Activated naive CD8-positive, alpha-beta T cell treated with anti-CD3 and anti-CD28 coated beads, Interleukin-2, amount 50 U/mL, for 24 hours (primary cell): ENCODE measurements at regions not wholly inside any gene's neighbourhood (a gene's known extent, or its start where the extent isn't known, plus 50 kb on each side); places are given as distances from the start of the nearest gene placed in this dataset.

Experiments used
- ATAC-seq: fragments of 150-1000 bp; cut with Tn5 transposase; one replicate; pipeline ENCODE4 v1.10.0; 2021
- DNase-seq: peaks from one replicate; pipeline ENCODE4 v3.0.0; 2021
- H3K27ac Mint-ChIP-seq: one replicate; pipeline ENCODE4 v1.8.0; 2021; ENCODE audit warnings: mild to moderate bottlenecking, mixed read lengths
- H3K27me3 Mint-ChIP-seq: one replicate; pipeline ENCODE4 v1.8.0; 2021; ENCODE audit warnings: mixed read lengths
- H3K36me3 Mint-ChIP-seq: one replicate; pipeline ENCODE4 v1.8.0; 2021; ENCODE audit warnings: low read depth, mixed read lengths
- H3K4me1 Mint-ChIP-seq: one replicate; pipeline ENCODE4 v1.8.0; 2021; ENCODE audit warnings: mixed read lengths
- H3K4me3 Mint-ChIP-seq: one replicate; pipeline ENCODE4 v1.8.0; 2021; ENCODE audit warnings: mild to moderate bottlenecking, moderate library complexity, mixed read lengths
- H3K9me3 Mint-ChIP-seq: one replicate; pipeline ENCODE4 v1.8.0; 2021; ENCODE audit warnings: mixed read lengths

DNA sequence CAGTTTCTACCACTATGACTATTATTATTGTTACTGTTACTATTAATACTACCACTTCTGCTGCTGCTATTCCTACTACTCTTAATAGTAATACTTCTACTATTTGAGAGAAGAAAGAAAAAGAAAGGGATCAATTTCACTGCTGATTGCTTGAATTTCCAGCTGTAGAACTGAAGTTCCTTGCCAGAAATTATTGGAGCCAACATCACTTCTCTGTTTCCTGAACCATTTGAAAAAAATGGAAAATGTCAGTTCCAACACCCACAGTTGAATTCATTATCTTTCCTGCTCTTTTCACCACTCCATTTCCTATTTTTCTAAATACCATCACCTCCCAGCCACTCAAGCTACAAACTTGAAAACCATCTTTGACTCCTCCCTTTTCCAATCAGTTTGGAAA is 54.1 kb upstream of the PIK3C2G start:
- no peak for DNase-seq
- Mint-ChIP-seq H3K36me3 (no peaks in the 10 kb centered on the region), H3K4me3 (no peak overlapping the region), H3K9me3 (no peaks in the 10 kb centered on the region), H3K27me3 (no peaks in the 10 kb centered on the region), H3K27ac (no peak overlapping the region), H3K4me1 (no peaks in the 10 kb centered on the region)
- no peak for ATAC-seq

DNA sequence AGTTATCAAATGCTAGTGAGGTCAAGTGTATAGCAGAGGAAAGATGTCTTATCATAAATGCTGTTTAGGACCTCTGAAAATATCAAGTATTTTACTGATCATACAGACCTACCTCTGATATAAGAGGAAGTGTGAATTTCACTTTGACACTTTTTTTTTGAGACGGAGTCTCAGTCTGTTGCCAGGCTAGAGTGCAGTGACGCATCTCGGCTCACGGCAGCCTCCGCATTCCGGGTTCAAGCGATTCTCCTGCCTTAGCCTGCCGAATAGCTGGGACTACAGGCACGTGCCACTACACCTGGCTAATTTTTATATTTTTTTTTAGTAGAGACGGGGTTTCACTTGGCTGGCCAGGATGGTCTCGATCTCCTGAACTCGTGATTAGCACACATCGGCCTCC is 55.1 kb upstream of the PIK3C2G start:
- no peaks in the 10 kb centered on the region for H3K9me3 Mint-ChIP-seq
- H3K4me3 Mint-ChIP-seq, result no peak overlapping the region
- ATAC-seq (no peak), DNase-seq (no peak)
- no peaks in the 10 kb centered on the region for H3K36me3 Mint-ChIP-seq
- H3K4me1 Mint-ChIP-seq, result no peaks in the 10 kb centered on the region
- H3K27ac Mint-ChIP-seq, result no peak overlapping the region
- no peaks in the 10 kb centered on the region for H3K27me3 Mint-ChIP-seq

DNA sequence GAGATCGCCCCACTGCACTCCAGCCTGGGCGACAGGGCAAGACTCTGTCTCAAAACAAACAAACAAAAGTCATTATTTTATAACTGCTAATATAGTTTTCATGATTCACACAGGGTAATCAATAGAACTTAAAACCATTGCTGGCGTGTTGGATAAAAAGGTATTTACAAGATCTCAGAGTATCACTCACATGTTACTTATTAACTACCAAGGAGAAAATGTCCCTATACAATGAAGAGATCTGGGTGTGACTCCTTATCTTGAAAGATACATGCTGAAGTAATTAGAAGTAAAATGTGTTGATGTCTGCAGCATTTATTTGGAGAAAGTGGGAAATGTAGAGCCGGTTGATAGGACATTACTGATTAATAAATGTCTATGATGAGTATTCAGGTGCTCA is 57.3 kb upstream of the PIK3C2G start:
- Mint-ChIP-seq H3K9me3 (no peaks in the 10 kb centered on the region), H3K27me3 (no peaks in the 10 kb centered on the region), H3K4me1 (no peaks in the 10 kb centered on the region), H3K36me3 (no peaks in the 10 kb centered on the region), H3K4me3 (no peak overlapping the region), H3K27ac (no peak overlapping the region)
- DNase-seq (no peak), ATAC-seq (no peak)

DNA sequence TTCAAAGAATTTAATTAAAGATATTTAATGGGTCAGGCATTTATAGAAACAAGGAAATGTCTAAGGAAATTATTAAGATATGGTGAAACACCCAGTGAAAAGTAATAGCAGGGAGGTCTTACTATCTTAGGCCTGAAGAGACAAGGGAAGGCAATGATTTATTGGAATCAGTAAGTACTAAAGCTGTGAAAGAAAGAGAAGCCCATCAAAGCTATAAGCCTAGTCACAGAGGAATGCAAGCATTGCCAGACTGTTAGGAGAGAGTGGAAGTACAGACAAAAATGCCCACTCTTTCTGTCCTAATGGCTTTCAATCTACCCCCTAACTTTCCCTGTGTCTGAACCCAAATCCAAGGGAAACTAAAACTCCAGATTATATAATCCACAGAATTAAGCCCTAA is 69.2 kb upstream of the PIK3C2G start:
- Mint-ChIP-seq H3K9me3 (no peaks in the 10 kb centered on the region), H3K27me3 (no peaks in the 10 kb centered on the region), H3K4me3 (no peak overlapping the region), H3K36me3 (no peaks in the 10 kb centered on the region), H3K27ac (no peak overlapping the region), H3K4me1 (no peaks in the 10 kb centered on the region)
- ATAC-seq, result no peak
- no peak for DNase-seq

DNA sequence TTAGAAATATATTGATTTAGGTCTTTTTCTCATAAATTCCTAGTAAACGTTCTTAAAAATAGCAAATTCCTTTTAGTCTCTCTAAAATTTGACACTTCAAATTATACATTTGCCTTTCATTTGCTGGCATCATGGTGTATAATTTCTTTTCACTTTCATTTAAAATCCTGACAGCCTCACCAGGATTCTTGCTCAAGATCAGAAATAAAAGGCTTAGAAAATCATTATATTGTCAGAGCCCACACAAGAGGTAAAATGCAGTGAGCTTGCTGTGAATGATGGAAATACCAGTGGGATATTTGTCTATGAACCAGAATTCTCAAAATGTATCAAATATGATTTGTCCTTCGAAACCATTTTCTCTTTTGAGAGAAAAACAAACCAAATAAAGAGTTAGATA is 78.2 kb upstream of the PIK3C2G start:
- H3K4me1 Mint-ChIP-seq, result no peaks in the 10 kb centered on the region
- no peaks in the 10 kb centered on the region for H3K27me3 Mint-ChIP-seq
- no peak overlapping the region for H3K4me3 Mint-ChIP-seq
- ATAC-seq (no peak), DNase-seq (no peak)
- H3K9me3 Mint-ChIP-seq, result peaks cover 10% of the 10 kb centered on the region
- H3K27ac Mint-ChIP-seq, result no peak overlapping the region
- no peaks in the 10 kb centered on the region for H3K36me3 Mint-ChIP-seq

DNA sequence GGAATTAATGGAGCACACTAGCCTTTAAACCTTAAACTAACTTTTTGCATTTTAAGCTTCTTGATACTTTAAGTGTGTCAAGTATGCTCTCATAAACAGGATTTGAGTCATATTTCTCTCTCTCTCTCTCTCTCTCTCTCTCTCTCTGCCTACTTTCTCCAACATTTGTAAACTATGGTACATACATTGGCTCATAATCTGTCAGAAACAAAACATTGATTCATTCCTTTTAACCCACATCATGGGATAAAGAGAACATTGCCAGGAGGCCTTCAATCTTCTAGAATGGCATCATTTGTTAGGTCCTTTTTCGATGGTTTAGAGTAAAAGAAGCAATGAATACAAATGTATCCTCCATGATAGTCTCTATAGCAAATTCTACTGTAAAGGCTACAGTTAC is 81.6 kb upstream of the RERGL start:
- no peak overlapping the region for H3K4me3 Mint-ChIP-seq
- no peaks in the 10 kb centered on the region for H3K36me3 Mint-ChIP-seq
- no peak overlapping the region for H3K27ac Mint-ChIP-seq
- ATAC-seq, result no peak
- H3K9me3 Mint-ChIP-seq, result peaks cover 18% of the 10 kb centered on the region
- H3K4me1 Mint-ChIP-seq, result no peaks in the 10 kb centered on the region
- DNase-seq, result no peak
- H3K27me3 Mint-ChIP-seq, result no peaks in the 10 kb centered on the region

DNA sequence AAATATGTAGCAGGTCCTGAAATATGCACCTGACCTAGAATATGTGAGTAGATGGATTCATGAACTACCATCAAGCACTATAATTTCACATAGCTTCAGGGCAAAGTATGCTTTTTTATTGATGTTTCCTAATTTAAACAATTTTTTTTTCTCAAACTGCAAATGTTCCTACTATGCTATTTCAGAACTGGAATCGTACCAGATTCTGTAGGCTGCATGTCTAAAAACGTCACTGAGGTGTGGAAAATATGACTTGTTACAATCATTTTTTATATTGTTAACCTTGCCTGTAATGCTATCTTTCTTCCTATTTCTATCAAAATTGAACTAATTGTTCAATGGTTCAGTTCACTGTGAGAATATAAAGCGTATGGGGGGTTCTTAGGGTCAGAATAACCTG is 78.0 kb upstream of the RERGL start:
- Mint-ChIP-seq H3K36me3 (no peaks in the 10 kb centered on the region), H3K4me1 (peaks cover 8% of the 10 kb centered on the region), H3K27me3 (no peaks in the 10 kb centered on the region), H3K9me3 (peaks cover 10% of the 10 kb centered on the region), H3K27ac (no peak overlapping the region), H3K4me3 (no peak overlapping the region)
- no peak for DNase-seq
- ATAC-seq, result no peak

DNA sequence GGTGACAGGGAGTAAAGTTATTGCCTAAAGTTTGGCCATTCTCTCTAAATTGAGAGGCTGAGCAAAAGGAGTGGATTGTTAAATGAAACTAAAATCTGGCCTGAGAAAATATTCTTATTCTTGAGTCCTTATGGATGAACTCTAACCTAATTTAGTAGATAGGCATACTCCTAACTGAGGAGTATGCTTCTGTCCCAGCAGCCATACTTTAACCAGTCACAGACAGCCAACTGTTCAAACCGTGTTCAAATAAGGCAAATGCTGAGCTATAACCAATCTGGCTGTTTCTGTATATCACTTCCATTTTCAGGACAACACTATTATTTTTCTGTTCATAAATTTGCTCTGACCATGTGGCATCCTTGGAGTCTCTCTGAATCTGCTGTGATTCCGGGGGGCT is 75.9 kb upstream of the RERGL start:
- H3K36me3 Mint-ChIP-seq, result no peaks in the 10 kb centered on the region
- H3K27me3 Mint-ChIP-seq, result no peaks in the 10 kb centered on the region
- peaks cover 8% of the 10 kb centered on the region for H3K4me1 Mint-ChIP-seq
- H3K4me3 Mint-ChIP-seq, result no peak overlapping the region
- ATAC-seq (no peak), DNase-seq (no peak)
- no peaks in the 10 kb centered on the region for H3K9me3 Mint-ChIP-seq
- H3K27ac Mint-ChIP-seq, result no peak overlapping the region

DNA sequence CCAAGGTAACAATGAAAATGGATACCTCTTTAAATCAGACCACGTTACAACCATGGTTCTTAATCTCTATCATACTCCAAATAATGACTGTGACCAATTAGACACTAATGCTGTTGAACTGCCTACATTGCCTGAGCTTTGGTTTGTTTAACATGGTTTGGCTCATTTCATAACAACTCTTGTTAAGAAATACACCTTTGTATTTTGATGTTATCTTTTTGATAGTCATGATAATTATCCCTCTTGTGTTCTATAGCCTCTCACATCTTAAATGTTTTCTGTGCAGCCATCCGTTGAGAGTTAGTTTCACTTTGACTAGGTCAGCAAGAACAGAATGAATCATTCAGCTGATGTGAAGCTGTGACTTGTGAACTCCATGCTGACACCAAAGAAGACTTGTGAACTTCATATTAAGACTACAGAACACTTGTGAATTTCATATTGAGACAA is 75.5 kb upstream of the RERGL start:
- no peak overlapping the region for H3K4me3 Mint-ChIP-seq
- H3K4me1 Mint-ChIP-seq, result peaks cover 8% of the 10 kb centered on the region
- ATAC-seq (peak; percentile 72), DNase-seq (no peak)
- no peaks in the 10 kb centered on the region for H3K27me3 Mint-ChIP-seq
- H3K36me3 Mint-ChIP-seq, result no peaks in the 10 kb centered on the region
- H3K27ac Mint-ChIP-seq, result no peak overlapping the region
- H3K9me3 Mint-ChIP-seq, result no peaks in the 10 kb centered on the region

DNA sequence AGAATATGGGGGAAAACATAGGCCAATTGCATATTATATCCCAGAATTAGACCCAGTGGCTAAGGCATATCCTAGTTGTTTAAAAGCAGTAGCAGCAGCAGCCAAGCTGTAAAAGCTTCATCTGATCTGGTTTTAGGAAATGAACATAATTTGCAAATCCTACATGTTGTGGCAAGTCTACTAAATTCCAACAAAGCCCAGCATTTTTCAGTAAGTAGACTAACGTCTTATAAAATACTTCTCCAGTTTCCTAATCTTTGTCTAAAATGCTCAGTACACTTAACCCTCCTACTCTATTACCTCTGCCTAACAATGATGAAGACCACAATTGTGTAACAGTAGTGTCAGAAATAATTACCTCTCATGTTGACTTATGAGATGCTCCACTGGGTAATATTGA is 70.9 kb upstream of the RERGL start:
- no peak overlapping the region for H3K4me3 Mint-ChIP-seq
- no peak overlapping the region for H3K27ac Mint-ChIP-seq
- H3K9me3 Mint-ChIP-seq, result no peaks in the 10 kb centered on the region
- ATAC-seq (no peak), DNase-seq (no peak)
- peaks cover 7% of the 10 kb centered on the region for H3K4me1 Mint-ChIP-seq
- no peaks in the 10 kb centered on the region for H3K36me3 Mint-ChIP-seq
- H3K27me3 Mint-ChIP-seq, result no peaks in the 10 kb centered on the region

DNA sequence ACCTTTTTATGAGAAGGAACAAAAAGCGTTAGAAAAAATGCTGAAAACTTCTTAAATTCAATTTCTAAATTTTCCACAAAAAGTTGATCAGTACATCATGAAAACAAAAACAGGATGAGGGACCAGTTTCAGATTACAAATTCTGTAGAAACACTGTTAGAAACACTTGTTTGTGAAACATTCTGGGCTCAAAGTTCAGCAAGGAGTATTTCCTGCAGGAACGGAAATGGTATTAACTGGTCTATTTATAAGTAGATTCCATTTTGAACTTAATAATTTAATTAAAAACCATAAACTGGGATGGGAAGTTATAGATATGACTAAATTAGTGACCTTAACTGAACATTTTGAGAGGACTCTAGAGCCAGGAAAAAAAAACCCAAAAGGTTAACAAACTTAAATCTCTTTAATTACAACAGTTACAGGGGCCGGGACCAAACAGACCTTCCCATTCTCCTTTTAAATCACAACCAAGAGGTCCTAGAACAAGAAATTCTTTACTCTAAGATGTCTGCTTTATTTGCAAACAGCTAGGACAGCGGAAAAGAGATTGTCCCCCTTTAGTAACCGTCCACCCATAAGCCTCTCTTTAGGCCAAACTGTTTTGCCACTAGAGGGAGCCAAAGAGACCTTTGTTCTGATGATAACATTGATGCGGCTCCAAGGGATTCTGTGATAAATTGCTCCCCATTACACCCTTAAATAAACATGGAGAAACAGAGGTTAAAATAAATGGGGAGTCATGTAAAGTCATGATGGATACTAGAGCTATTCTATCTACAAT is 69.0 kb upstream of the RERGL start:
- Mint-ChIP-seq H3K4me1 (no peaks in the 10 kb centered on the region), H3K9me3 (no peaks in the 10 kb centered on the region), H3K27ac (no peak overlapping the region), H3K36me3 (no peaks in the 10 kb centered on the region), H3K4me3 (no peak overlapping the region), H3K27me3 (no peaks in the 10 kb centered on the region)
- peak; percentile 18 for DNase-seq
- ATAC-seq, result peak; percentile 59

DNA sequence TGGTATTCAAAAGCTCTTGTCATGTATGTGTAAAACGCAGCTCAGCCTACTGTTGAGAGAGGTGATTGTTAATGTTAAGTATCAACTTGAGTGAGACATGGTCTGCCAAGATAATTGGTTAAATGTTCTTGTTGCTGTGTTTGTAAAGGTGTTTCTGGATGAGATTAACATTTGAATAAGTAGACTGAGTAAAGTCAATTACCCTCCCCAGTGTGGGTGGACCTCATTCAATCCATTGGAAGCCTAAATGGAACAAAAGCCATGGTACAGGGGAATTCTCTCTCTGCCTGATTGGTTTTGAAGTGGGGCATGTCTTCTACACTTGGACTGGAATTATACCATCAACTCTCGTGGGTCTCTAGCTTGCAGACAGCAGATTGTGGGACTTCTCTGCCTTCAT is 63.8 kb upstream of the RERGL start:
- no peak overlapping the region for H3K27ac Mint-ChIP-seq
- no peaks in the 10 kb centered on the region for H3K27me3 Mint-ChIP-seq
- H3K36me3 Mint-ChIP-seq, result no peaks in the 10 kb centered on the region
- no peaks in the 10 kb centered on the region for H3K4me1 Mint-ChIP-seq
- DNase-seq (no peak), ATAC-seq (no peak)
- no peak overlapping the region for H3K4me3 Mint-ChIP-seq
- no peaks in the 10 kb centered on the region for H3K9me3 Mint-ChIP-seq

DNA sequence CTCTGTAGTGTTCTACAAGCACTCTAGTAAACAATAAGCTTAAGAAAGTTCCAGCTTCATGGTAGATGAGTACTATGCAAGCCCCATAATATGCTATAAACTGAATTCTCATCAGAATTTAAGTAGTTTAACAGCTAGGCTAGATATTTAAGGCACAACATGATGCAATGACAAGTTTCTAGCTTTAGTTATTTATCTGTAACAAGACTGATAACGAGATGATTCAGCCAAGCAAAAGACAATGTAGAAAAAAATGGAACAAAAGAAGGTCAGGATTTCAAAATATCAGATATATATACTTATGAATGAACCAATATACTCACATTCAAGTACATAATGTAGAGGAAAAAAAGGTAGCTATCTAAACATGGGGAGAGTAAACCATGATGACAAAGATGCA is 61.0 kb upstream of the RERGL start:
- H3K4me3 Mint-ChIP-seq, result no peak overlapping the region
- DNase-seq, result no peak
- ATAC-seq, result no peak

DNA sequence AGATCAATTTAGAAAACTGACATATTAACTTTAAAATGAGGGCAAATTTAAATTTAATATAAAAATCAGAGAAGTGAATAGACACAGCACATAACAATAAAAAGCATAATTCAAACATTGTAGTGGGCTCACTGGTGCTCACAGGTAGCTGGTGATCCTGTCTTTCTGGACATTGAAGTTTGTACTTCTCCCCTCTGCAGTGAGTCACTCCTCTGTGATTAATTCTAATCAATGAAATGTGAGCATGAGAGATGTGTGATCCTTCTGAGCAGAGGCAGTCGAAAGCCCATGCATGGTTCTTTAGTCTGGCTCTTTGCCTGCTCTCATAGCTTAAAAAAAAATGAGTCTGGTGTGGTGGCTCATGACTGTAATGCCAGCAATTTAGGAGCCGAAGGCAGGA is 59.0 kb upstream of the RERGL start:
- no peak overlapping the region for H3K4me3 Mint-ChIP-seq
- DNase-seq (no peak), ATAC-seq (no peak)
- H3K4me1 Mint-ChIP-seq, result no peaks in the 10 kb centered on the region
- no peak overlapping the region for H3K27ac Mint-ChIP-seq
- no peaks in the 10 kb centered on the region for H3K36me3 Mint-ChIP-seq
- no peaks in the 10 kb centered on the region for H3K9me3 Mint-ChIP-seq
- H3K27me3 Mint-ChIP-seq, result no peaks in the 10 kb centered on the region

More for the DNA sequence above, 61.0 kb upstream of the RERGL start:
- no peaks in the 10 kb centered on the region for H3K27me3 Mint-ChIP-seq
- no peak overlapping the region for H3K27ac Mint-ChIP-seq
- no peaks in the 10 kb centered on the region for H3K9me3 Mint-ChIP-seq
- H3K4me1 Mint-ChIP-seq, result no peaks in the 10 kb centered on the region
- H3K36me3 Mint-ChIP-seq, result no peaks in the 10 kb centered on the region

DNA sequence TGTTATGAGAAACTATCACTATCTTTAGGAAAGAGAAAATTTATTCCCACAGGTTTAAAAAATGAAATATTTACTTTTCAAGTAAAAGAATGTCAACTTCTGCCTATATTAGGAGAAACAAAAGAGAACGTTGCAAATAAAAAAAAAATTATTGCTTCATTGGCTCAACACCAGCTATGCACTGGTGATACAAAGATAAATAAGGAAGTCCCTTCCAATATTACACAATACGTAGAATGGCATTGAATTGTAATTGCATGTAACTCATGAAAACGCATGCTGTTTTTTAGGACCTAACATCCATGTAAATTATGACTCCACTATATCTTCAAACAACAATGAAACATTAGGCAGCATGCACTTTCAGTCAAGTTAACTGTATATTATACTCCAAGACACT is 56.4 kb upstream of the RERGL start:
- H3K36me3 Mint-ChIP-seq, result no peaks in the 10 kb centered on the region
- H3K9me3 Mint-ChIP-seq, result no peaks in the 10 kb centered on the region
- no peak overlapping the region for H3K4me3 Mint-ChIP-seq
- no peak overlapping the region for H3K27ac Mint-ChIP-seq
- no peaks in the 10 kb centered on the region for H3K27me3 Mint-ChIP-seq
- no peaks in the 10 kb centered on the region for H3K4me1 Mint-ChIP-seq
- DNase-seq (no peak), ATAC-seq (no peak)

DNA sequence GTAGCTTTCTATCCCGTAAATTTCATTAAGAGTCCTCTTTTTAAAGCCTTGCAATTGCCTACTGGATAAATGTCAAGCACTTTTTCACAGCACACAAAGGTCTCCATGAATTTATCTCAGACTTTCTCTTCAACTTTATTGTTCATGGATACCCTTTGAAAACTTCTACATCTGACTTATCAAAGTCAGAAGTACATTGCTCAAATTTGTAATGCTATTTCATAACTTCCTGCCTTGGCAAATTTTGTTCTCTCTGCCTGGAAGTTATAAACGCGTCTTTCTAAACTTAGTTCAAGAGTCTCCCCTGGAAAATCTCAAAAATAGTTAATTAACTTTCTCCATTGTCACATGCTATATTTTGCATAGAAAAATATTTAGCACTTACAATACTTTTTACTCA is 55.9 kb upstream of the RERGL start:
- Mint-ChIP-seq H3K4me1 (no peaks in the 10 kb centered on the region), H3K27me3 (no peaks in the 10 kb centered on the region), H3K9me3 (no peaks in the 10 kb centered on the region), H3K4me3 (no peak overlapping the region), H3K36me3 (no peaks in the 10 kb centered on the region), H3K27ac (no peak overlapping the region)
- DNase-seq (no peak), ATAC-seq (no peak)
